ENCODE measurements at regions not wholly inside any gene's neighbourhood (a gene's known extent, or its start where the extent isn't known, plus 50 kb on each side); places are given as distances from the start of the nearest gene placed in this dataset.
A peak's percentile ranks its signal among the peaks of the same experiment; 100 is the strongest.

- no peaks in the 10 kb centered on the region for H3K9me3 ChIP-seq
- no peaks in the 10 kb centered on the region for H3K4me1 ChIP-seq
- no peak for ATAC-seq
- intact Hi-C loops (cut with DNase I), result no loop called here
- no peak overlapping the region for H3K4me3 ChIP-seq
- no peaks in the 10 kb centered on the region for H3K27me3 ChIP-seq
- H3K27ac ChIP-seq, result no peak overlapping the region
- DNase-seq, result no peak
- TF ChIP-seq CTCF (IDR thresholded peaks at IDR 0.05) (no peak), POLR2A (IDR thresholded peaks at IDR 0.05) (no peak)
- 39% methylated on average over 2 of the region's 2 CpGs for WGBS (ENCODE audit: insufficient coverage, low coverage, low lambda C conversion rate, missing lambda C conversion rate)
- no peaks in the 10 kb centered on the region for H3K36me3 ChIP-seq
Measured at GRCh38 chr1:163866564-163866963, 544.8 kb downstream of the NUF2 start.

- WGBS (ENCODE audit: insufficient coverage, low coverage, low lambda C conversion rate, missing lambda C conversion rate), result 29% methylated on average over 2 of the region's 2 CpGs
- no peaks in the 10 kb centered on the region for H3K36me3 ChIP-seq
Measured at GRCh38 chr1:163870666-163871065, 548.9 kb downstream of the NUF2 start.

GRCh38 chr1:163872067-163872466 is 550.3 kb downstream of the NUF2 start:
- no peak overlapping the region for H3K27ac ChIP-seq
- no peak for ATAC-seq

More at GRCh38 chr1:163870666-163871065, 548.9 kb downstream of the NUF2 start:
- no peaks in the 10 kb centered on the region for H3K9me3 ChIP-seq
- no peak for DNase-seq
- no peaks in the 10 kb centered on the region for H3K27me3 ChIP-seq
- TF ChIP-seq CTCF (IDR thresholded peaks at IDR 0.05) (no peak), POLR2A (IDR thresholded peaks at IDR 0.05) (no peak)
- H3K27ac ChIP-seq, result no peak overlapping the region
- H3K4me3 ChIP-seq, result no peak overlapping the region
- intact Hi-C loops (cut with DNase I), result no loop called here
- no peak for ATAC-seq
- H3K4me1 ChIP-seq, result no peaks in the 10 kb centered on the region

GRCh38 chr1:163874070-163874469 is 552.3 kb downstream of the NUF2 start:
- H3K36me3 ChIP-seq, result no peaks in the 10 kb centered on the region
- 38% methylated on average over 1 of the region's 1 CpG for WGBS (ENCODE audit: insufficient coverage, low coverage, low lambda C conversion rate, missing lambda C conversion rate)
- intact Hi-C loops (cut with DNase I), result no loop called here
- DNase-seq, result no peak
- H3K27me3 ChIP-seq, result no peaks in the 10 kb centered on the region
- H3K27ac ChIP-seq, result no peak overlapping the region
- no peaks in the 10 kb centered on the region for H3K9me3 ChIP-seq
- no peak overlapping the region for H3K4me3 ChIP-seq
- no peaks in the 10 kb centered on the region for H3K4me1 ChIP-seq
- TF ChIP-seq POLR2A (IDR thresholded peaks at IDR 0.05), result no peak
- TF ChIP-seq CTCF (IDR thresholded peaks at IDR 0.05), result peak in 3 of 4 donors; percentile 16 to 33 (median 25)
- ATAC-seq, result no peak

More at GRCh38 chr1:163872067-163872466, 550.3 kb downstream of the NUF2 start:
- WGBS (ENCODE audit: insufficient coverage, low coverage, low lambda C conversion rate, missing lambda C conversion rate), result 30% methylated on average over 4 of the region's 4 CpGs
- Histone ChIP-seq H3K4me3 (no peak overlapping the region), H3K4me1 (no peaks in the 10 kb centered on the region), H3K9me3 (no peaks in the 10 kb centered on the region), H3K27me3 (no peaks in the 10 kb centered on the region), H3K36me3 (no peaks in the 10 kb centered on the region)
- intact Hi-C loops (cut with DNase I), result no loop called here
- TF ChIP-seq POLR2A (IDR thresholded peaks at IDR 0.05), result no peak
- no peak for TF ChIP-seq CTCF (IDR thresholded peaks at IDR 0.05)
- DNase-seq, result no peak

Measured in right lobe of liver (tissue), 6 donors.